Activated naive CD4-positive, alpha-beta T cell treated with anti-CD3 and anti-CD28 coated beads, Interleukin-2, amount 50 U/mL, for 72 hours (primary cell): ENCODE measurements at regions not wholly inside any gene's neighbourhood (a gene's known extent, or its start where the extent isn't known, plus 50 kb on each side); places are given as distances from the start of the nearest gene placed in this dataset.

ENCODE experiments used
- ATAC-seq, 2 donors: fragments of 150-1000 bp; cut with Tn5 transposase; 2 replicates each; pipeline ENCODE4 v1.10.0; 2021; ENCODE audit warnings: mild to moderate bottlenecking in 2 of 2, moderate library complexity in 2 of 2
- DNase-seq, 2 donors: peaks; one replicate each; pipeline ENCODE4 v3.0.0; 2021 to 2022; ENCODE audit warnings: low spot score in 2 of 2
- H3K27ac Mint-ChIP-seq, 2 donors: one replicate each; pipeline ENCODE4 v1.8.0; 2022; ENCODE audit warnings: mild to moderate bottlenecking in 2 of 2, mixed read lengths in 2 of 2
- H3K36me3 Mint-ChIP-seq, 2 donors: one replicate each; pipeline ENCODE4 v1.8.0; 2022; ENCODE audit warnings: mixed read lengths in 2 of 2
- H3K9me3 Mint-ChIP-seq, 2 donors: one replicate each; pipeline ENCODE4 v1.8.0; 2022; ENCODE audit warnings: mixed read lengths in 2 of 2

- Mint-ChIP-seq H3K27ac (no peak overlapping the region), H3K36me3 (no peaks in the 10 kb centered on the region), H3K9me3 (peaks cover 15 to 17% of the 10 kb centered on the region in 2 donors)
- no peak for ATAC-seq
- no peak for DNase-seq
Measured at GRCh38 chr9:108186642-108187395, 669.0 kb downstream of the ACTL7B start.

DNA sequence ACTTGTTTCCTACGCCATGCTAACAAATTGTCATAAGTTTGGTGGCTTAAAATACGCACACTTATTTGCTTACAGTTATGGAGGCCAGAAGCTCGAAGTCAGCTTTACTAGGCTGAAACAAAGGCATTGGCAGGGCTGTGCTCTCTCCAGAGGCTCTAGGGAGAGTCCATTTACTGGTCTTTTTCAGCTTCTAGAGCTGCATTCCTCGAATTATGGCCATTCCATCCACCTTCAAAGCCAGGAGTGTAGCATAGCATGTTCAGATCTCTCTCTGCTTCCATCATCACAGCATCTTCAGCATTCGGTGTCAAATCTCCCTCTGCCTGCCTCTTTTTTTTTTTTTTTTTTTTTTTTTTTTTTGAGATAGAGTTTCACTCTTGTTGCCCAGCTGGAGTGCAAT, 670.2 kb downstream of the ACTL7B start:
- Mint-ChIP-seq H3K27ac (no peak overlapping the region), H3K36me3 (no peaks in the 10 kb centered on the region), H3K9me3 (peaks cover 16 to 17% of the 10 kb centered on the region in 2 donors)
- DNase-seq = no peak
- no peak for ATAC-seq

- peaks cover 12% of the 10 kb centered on the region in 2 donors for H3K9me3 Mint-ChIP-seq
- no peak for DNase-seq
- no peak overlapping the region for H3K27ac Mint-ChIP-seq
- ATAC-seq = no peak
- no peaks in the 10 kb centered on the region for H3K36me3 Mint-ChIP-seq
Measured at GRCh38 chr9:108184941-108185340, 670.8 kb downstream of the ACTL7B start.

DNA sequence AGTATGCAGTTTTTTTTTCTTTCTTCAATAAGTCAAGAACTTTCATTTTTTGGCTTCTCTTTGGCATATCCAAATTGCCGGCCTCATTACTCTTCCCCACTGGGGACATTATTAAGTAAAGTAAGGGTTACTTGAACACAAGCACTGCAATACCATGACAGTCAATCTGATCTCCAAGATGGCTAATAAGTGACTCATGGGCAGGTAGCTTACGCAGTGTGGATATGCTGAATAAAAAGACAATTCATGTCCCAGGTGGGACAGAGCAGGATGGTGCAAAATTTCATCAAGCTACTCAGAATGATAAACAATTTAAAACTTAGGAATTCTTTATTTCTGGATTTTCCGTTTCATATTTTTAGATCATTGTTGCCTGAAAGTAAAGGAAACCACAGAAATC, 671.8 kb downstream of the ACTL7B start:
- Mint-ChIP-seq H3K27ac (no peak overlapping the region), H3K36me3 (no peaks in the 10 kb centered on the region), H3K9me3 (peaks cover 12% of the 10 kb centered on the region in 2 donors)
- ATAC-seq (no peak), DNase-seq (no peak)

DNA sequence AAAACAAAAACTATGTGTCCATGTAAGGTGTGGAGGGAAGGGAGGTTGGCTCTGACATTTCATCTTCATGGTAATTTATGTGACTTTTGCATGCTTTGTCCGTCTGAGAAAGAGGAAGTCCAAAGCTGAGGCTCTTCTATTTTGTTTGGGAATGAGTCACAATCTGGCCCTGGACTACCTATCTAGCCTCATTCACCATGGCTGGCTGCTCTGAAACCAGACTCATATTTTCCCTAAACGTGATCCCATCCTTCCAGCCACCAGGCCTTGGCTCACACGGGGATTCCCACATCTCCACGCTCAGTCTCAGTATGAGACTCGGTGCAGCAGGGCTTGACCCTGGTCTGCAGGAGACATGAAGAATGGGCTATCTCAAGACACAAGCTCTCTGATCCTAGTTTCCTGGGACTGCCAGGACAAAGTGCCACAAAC, 672.8 kb downstream of the ACTL7B start:
- DNase-seq (no peak), ATAC-seq (no peak)
- H3K36me3 Mint-ChIP-seq = no peaks in the 10 kb centered on the region
- no peak overlapping the region for H3K27ac Mint-ChIP-seq
- peaks cover 12% of the 10 kb centered on the region in 2 donors for H3K9me3 Mint-ChIP-seq

- ATAC-seq (no peak), DNase-seq (no peak)
- no peak overlapping the region for H3K27ac Mint-ChIP-seq
- H3K36me3 Mint-ChIP-seq = no peaks in the 10 kb centered on the region
- peaks cover 12% of the 10 kb centered on the region in 2 donors for H3K9me3 Mint-ChIP-seq
Measured at GRCh38 chr9:108182270-108182669, 673.5 kb downstream of the ACTL7B start.

DNA sequence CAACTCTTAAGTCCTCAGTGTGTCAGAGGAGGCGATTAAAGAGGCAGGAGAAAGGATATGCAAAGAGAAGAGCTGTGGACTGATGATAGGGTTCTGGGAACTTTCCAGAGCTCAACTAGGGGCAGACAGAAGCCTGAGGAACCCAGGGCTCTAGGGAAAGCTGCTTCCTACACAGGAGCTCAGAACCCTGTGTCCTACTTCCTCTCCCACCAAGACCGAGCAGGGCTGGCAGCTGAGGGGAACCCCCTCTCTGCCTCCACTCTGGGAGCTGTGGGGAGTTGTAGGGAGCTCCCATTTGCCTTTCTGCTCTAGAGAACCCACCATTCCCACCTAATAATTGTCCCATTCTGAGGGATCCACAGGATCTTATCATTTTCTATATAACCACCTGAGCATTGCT, 674.3 kb downstream of the ACTL7B start:
- Mint-ChIP-seq H3K9me3 (peaks cover 12% of the 10 kb centered on the region in 2 donors), H3K27ac (no peak overlapping the region), H3K36me3 (no peaks in the 10 kb centered on the region)
- DNase-seq = no peak
- no peak for ATAC-seq

DNA sequence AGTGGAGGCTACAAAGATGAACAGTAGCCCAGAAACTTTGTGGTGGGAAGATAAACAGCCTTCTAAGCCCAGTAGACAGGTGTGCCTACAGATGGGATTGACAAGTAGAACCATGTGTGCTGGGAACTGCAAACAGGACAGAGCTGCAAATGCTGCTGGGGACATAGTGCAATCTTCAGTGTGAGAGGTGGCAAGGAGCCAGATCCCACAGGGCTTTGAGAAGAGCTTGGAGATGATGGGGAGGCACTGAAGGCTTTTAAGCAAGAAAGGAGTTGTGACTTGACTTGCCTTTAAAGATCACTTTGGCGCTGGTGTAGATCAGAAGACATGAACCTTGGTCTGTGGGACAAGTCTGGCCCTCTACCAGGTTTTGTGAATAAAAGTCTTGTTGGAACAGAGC, 675.2 kb downstream of the ACTL7B start:
- Mint-ChIP-seq H3K27ac (no peak overlapping the region), H3K36me3 (no peaks in the 10 kb centered on the region), H3K9me3 (peaks cover 12% of the 10 kb centered on the region in 2 donors)
- DNase-seq = no peak
- ATAC-seq = no peak

- Mint-ChIP-seq H3K9me3 (peaks cover 8 to 13% of the 10 kb centered on the region in 2 donors), H3K36me3 (no peaks in the 10 kb centered on the region), H3K27ac (no peak overlapping the region)
- ATAC-seq (no peak), DNase-seq (no peak)
Measured at GRCh38 chr9:108178318-108178717, 677.5 kb downstream of the ACTL7B start.

- no peaks in the 10 kb centered on the region for H3K36me3 Mint-ChIP-seq
Measured at GRCh38 chr9:108168236-108168850, 678.8 kb upstream of the KLF4 start.

DNA sequence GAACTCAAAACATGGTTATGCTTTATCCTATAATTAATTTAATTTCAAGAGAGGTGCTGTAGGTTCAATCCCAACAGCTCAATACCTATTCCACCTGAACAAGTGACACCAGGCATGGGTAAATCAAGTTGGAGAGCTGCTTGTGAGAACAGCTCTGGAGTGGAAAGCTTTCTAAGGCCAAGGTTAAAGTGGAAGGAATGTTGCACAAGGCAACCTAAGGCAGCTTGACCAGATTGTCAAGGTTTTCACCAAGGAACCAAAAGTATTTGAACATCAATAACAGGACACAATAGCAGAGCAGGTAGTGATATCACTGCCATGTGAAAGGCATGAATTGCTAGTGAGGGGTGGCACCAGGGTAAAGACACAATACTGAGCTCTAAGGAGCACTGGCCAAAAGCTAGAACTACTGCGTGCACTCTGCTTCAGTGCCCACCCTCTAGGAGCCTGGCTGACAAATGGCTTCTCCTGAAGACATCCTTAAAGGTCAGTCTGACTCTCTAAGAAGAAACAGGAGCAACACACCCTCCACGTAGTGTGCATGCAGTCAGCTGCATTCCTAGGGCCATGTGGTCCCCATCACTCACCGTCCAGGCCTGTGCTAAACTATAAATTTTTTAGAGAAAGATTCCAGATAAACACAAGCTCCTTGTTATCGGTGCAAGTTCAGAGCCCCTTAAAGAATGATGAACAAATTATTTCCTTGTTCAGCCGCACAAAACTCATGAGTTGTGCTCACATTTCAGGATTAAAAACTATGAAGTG, 677.7 kb upstream of the KLF4 start:
- no peak overlapping the region for H3K27ac Mint-ChIP-seq
- no peak for ATAC-seq

More at GRCh38 chr9:108168236-108168850, 678.8 kb upstream of the KLF4 start:
- no peak for DNase-seq
- Mint-ChIP-seq H3K27ac (no peak overlapping the region), H3K9me3 (peaks cover 4 to 18% of the 10 kb centered on the region in 2 donors)
- ATAC-seq = no peak

GRCh38 chr9:108166519-108166918, 677.0 kb upstream of the KLF4 start:
- Mint-ChIP-seq H3K27ac (no peak overlapping the region), H3K36me3 (no peaks in the 10 kb centered on the region), H3K9me3 (peaks cover 4 to 15% of the 10 kb centered on the region in 2 donors)
- DNase-seq (no peak), ATAC-seq (no peak)

More for the DNA sequence above, 677.7 kb upstream of the KLF4 start:
- Mint-ChIP-seq H3K36me3 (no peaks in the 10 kb centered on the region), H3K9me3 (peaks cover 4 to 13% of the 10 kb centered on the region in 2 donors)
- no peak for DNase-seq

DNA sequence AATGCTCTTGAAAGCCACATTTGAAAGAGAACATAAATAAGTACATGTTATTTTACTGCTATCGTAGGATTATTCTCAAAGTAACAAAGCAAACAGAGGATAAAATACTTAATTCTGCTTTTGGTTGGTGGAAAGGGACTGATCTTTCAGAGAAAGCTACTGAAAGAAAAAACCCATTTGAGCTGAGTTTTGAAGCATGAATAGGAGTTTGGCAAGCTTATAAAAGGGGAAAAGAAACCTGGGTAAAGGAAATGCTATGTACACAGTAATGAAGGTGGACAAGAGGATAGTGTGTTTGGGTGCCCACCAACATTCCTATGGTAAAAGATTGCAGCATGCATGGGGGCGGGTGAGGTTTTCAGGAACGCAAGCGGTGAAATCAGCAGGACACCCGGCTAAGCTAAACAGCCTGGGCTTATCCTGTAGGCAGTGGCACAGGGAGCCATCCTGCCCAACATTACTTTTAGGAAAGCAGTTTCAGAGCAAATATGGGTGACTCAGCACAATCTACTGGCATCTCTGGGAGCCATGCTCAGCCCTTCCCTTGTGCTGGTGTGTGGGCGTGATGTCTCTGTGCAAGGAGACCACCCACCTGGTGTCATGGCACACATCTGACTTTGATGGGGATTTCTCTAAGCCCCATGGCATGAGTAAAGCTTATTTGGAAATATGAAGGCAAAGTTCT, 673.9 kb upstream of the KLF4 start:
- no peak for ATAC-seq
- Mint-ChIP-seq H3K27ac (no peak overlapping the region), H3K9me3 (peaks cover 4 to 22% of the 10 kb centered on the region in 2 donors), H3K36me3 (no peaks in the 10 kb centered on the region)
- DNase-seq = no peak

DNA sequence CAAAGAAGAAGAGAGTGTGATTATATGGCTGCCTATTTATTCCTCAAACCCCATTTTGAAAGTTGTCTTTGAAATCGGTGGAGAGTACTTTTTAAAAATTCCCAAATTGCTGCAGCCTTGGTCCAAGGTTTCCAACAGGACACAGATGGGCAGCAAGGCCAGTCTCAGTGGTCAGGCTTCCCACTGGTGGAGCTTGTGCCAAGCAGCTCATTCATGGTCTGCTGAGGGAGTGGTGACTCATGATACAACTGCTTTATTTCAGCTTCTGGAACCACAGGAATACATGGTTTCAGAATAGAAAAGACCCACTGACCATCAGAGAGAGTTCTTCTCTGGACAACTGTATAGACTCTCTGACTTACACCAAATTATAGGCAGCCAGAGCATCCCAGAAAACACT, 673.1 kb upstream of the KLF4 start:
- DNase-seq (no peak), ATAC-seq (no peak)
- Mint-ChIP-seq H3K36me3 (no peaks in the 10 kb centered on the region), H3K27ac (no peak overlapping the region), H3K9me3 (peaks cover 4 to 22% of the 10 kb centered on the region in 2 donors)

DNA sequence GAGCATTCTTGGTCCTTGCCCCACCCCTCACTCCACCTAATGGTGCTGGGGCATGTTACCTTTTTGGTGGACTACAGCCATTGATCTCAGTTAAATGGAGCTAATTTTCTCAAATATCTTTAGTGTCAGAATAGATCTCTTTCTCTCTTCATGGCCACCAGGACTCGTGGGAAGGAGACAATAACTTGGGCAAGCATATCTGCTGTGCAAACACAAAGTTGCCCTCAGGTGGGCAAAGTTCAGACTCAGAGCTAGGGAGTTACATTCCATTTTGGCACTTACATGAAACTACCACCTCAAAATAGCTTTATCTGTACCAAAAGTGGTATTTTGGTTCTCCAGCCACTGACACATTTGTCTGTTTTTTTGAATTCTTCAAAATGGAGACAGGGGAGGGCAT, 671.9 kb upstream of the KLF4 start:
- Mint-ChIP-seq H3K36me3 (no peaks in the 10 kb centered on the region), H3K27ac (no peak overlapping the region), H3K9me3 (peaks cover 4 to 19% of the 10 kb centered on the region in 2 donors)
- ATAC-seq (no peak), DNase-seq (no peak)

- ATAC-seq = no peak
- Mint-ChIP-seq H3K9me3 (peaks cover 4 to 15% of the 10 kb centered on the region in 2 donors), H3K27ac (no peak overlapping the region), H3K36me3 (no peaks in the 10 kb centered on the region)
- DNase-seq = no peak
Measured at GRCh38 chr9:108160706-108161355, 671.3 kb upstream of the KLF4 start.
